ENCODE measurements at regions not wholly inside any gene's neighbourhood (a gene's known extent, or its start where the extent isn't known, plus 50 kb on each side); places are given as distances from the start of the nearest gene placed in this dataset.

- no peak for DNase-seq (ENCODE audit: low read depth in 4 of 4, low spot score in 1 of 4)
Observed at GRCh38 chr3:31444220-31445142, 88.2 kb upstream of the STT3B start.

- no peak for DNase-seq (ENCODE audit: low read depth in 4 of 4, low spot score in 1 of 4)
Observed at GRCh38 chr3:31445701-31446100, 87.0 kb upstream of the STT3B start.

- peak in 1 of 4 experiments; percentile 6 for DNase-seq (ENCODE audit: low read depth in 4 of 4, low spot score in 1 of 4)
Observed at GRCh38 chr3:31448035-31448881, 84.5 kb upstream of the STT3B start.

GRCh38 chr3:31448882-31449243, 83.9 kb upstream of the STT3B start:
- DNase-seq (ENCODE audit: low read depth in 4 of 4, low spot score in 1 of 4) = no peak

- no peak for DNase-seq (ENCODE audit: low read depth in 4 of 4, low spot score in 1 of 4)
Observed at GRCh38 chr3:31449318-31449717, 83.4 kb upstream of the STT3B start.

GRCh38 chr3:31450345-31450744, 82.4 kb upstream of the STT3B start:
- DNase-seq (ENCODE audit: low read depth in 4 of 4, low spot score in 1 of 4) = no peak

GRCh38 chr3:31452495-31453106, 80.1 kb upstream of the STT3B start:
- no peak for DNase-seq (ENCODE audit: low read depth in 4 of 4, low spot score in 1 of 4)

GRCh38 chr3:31453430-31453829, 79.3 kb upstream of the STT3B start:
- DNase-seq (ENCODE audit: low read depth in 4 of 4, low spot score in 1 of 4) = no peak

- DNase-seq (ENCODE audit: low read depth in 4 of 4, low spot score in 1 of 4) = no peak
Observed at GRCh38 chr3:31455524-31455923, 77.2 kb upstream of the STT3B start.

GRCh38 chr3:31456373-31456772, 76.4 kb upstream of the STT3B start:
- no peak for DNase-seq (ENCODE audit: low read depth in 4 of 4, low spot score in 1 of 4)

- no peak for DNase-seq (ENCODE audit: low read depth in 4 of 4, low spot score in 1 of 4)
Observed at GRCh38 chr3:31461426-31461825, 71.3 kb upstream of the STT3B start.

- peak in 1 of 4 experiments; percentile 5 for DNase-seq (ENCODE audit: low read depth in 4 of 4, low spot score in 1 of 4)
Observed at GRCh38 chr3:31462050-31462569, 70.6 kb upstream of the STT3B start.

- no peak for DNase-seq (ENCODE audit: low read depth in 4 of 4, low spot score in 1 of 4)
Observed at GRCh38 chr3:31465999-31466398, 66.7 kb upstream of the STT3B start.

- no peak for DNase-seq (ENCODE audit: low read depth in 4 of 4, low spot score in 1 of 4)
Observed at GRCh38 chr3:31466866-31467265, 65.9 kb upstream of the STT3B start.

GRCh38 chr3:31468433-31468832, 64.3 kb upstream of the STT3B start:
- no peak for DNase-seq (ENCODE audit: low read depth in 4 of 4, low spot score in 1 of 4)

GRCh38 chr3:31469385-31469784, 63.3 kb upstream of the STT3B start:
- no peak for DNase-seq (ENCODE audit: low read depth in 4 of 4, low spot score in 1 of 4)

- DNase-seq (ENCODE audit: low read depth in 4 of 4, low spot score in 1 of 4) = peak in 3 of 4 experiments; percentile 6 to 22 (median 7)
Observed at GRCh38 chr3:31472479-31473390, 60.0 kb upstream of the STT3B start.

- no peak for DNase-seq (ENCODE audit: low read depth in 4 of 4, low spot score in 1 of 4)
Observed at GRCh38 chr3:31476209-31476608, 56.5 kb upstream of the STT3B start.

GRCh38 chr3:31479431-31479830, 53.3 kb upstream of the STT3B start:
- DNase-seq (ENCODE audit: low read depth in 4 of 4, low spot score in 1 of 4) = no peak

- DNase-seq (ENCODE audit: low read depth in 4 of 4, low spot score in 1 of 4) = no peak
Observed at GRCh38 chr3:31481697-31482096, 51.0 kb upstream of the STT3B start.

Measured in stimulated activated CD4-positive, alpha-beta T cell treated with anti-CD3 and anti-CD28 coated beads, Interleukin-1b, Interleukin-23, amount 100 ng/mL, for 24 hours (primary cell).